Mesendoderm (in vitro differentiated cells): ENCODE measurements at regions not wholly inside any gene's neighbourhood (a gene's known extent, or its start where the extent isn't known, plus 50 kb on each side); places are given as distances from the start of the nearest gene placed in this dataset.

ENCODE experiments used
- DNase-seq: peaks from one replicate; pipeline ENCODE4 v3.0.0; 2013
- H2AK5ac ChIP-seq: 2 replicates; pipeline ENCODE4 v1.6.1; 2013; ENCODE audit warnings: low read length, inconsistent platforms
- H2BK120ac ChIP-seq: 2 replicates; pipeline ENCODE4 v1.6.1; 2013; ENCODE audit warnings: low read depth, mild to moderate bottlenecking, low read length, moderate library complexity, mixed read lengths
- H2BK15ac ChIP-seq: replicated peaks from 2 replicates; pipeline ENCODE4 v1.6.1; 2013; ENCODE audit warnings: low read depth, mild to moderate bottlenecking, moderate library complexity
- H2BK5ac ChIP-seq: 2 replicates; pipeline ENCODE4 v1.6.1; 2013; ENCODE audit warnings: low read length, inconsistent platforms
- H3K18ac ChIP-seq: 2 replicates; pipeline ENCODE4 v1.6.1; 2013; ENCODE audit warnings: mild to moderate bottlenecking, low read length, mixed read lengths
- H3K23ac ChIP-seq: one replicate; pipeline ENCODE4 v1.6.1; 2013; ENCODE audit warnings: low read length
- H3K27ac ChIP-seq: 2 replicates; pipeline ENCODE4 v1.5.1; 2013; ENCODE audit warnings: low read depth, mild to moderate bottlenecking, inconsistent platforms, low read length, moderate library complexity
- H3K27me3 ChIP-seq: 2 replicates; pipeline ENCODE4 v1.6.1; 2013; ENCODE audit warnings: low read length, control low read depth, mild to moderate bottlenecking, inconsistent platforms; ENCODE audit not compliant: insufficient read depth, poor library complexity
- H3K36me3 ChIP-seq: 2 replicates; pipeline ENCODE4 v1.6.1; 2013; ENCODE audit warnings: low read length, inconsistent platforms; ENCODE audit not compliant: control insufficient read depth, insufficient read depth
- H3K4ac ChIP-seq: one replicate; pipeline ENCODE4 v1.6.1; 2013; ENCODE audit warnings: low read depth, mild to moderate bottlenecking, low read length, moderate library complexity
- H3K4me1 ChIP-seq: 2 replicates; pipeline ENCODE4 v1.6.1; 2013; ENCODE audit warnings: low read depth, low read length, inconsistent platforms; ENCODE audit not compliant: control insufficient read depth
- H3K4me2 ChIP-seq: 2 replicates; pipeline ENCODE4 v1.6.1; 2013; ENCODE audit warnings: low read length
- H3K4me3 ChIP-seq: 2 replicates; pipeline ENCODE4 v1.5.1; 2013; ENCODE audit warnings: mild to moderate bottlenecking, low read length
- H3K56ac ChIP-seq: one replicate; pipeline ENCODE4 v1.6.1; 2013; ENCODE audit warnings: low read length
- H3K79me1 ChIP-seq: 2 replicates; pipeline ENCODE4 v1.6.1; 2013; ENCODE audit warnings: low read length, inconsistent platforms
- H3K79me2 ChIP-seq: 2 replicates; pipeline ENCODE4 v1.6.1; 2013; ENCODE audit warnings: mild to moderate bottlenecking, low read length; ENCODE audit not compliant: control insufficient read depth, insufficient read depth
- H3K9ac ChIP-seq: 2 replicates; pipeline ENCODE4 v1.6.1; 2013; ENCODE audit warnings: low read length, inconsistent platforms
- H4K5ac ChIP-seq: one replicate; pipeline ENCODE4 v1.6.1; 2013; ENCODE audit warnings: low read length
- H4K8ac ChIP-seq: one replicate; pipeline ENCODE4 v1.6.1; 2013; ENCODE audit warnings: low read depth, mild to moderate bottlenecking, control low read depth, low read length, moderate library complexity
- WGBS: extraction: QIAGEN DNeasy Blood & Tissue Kit; methylation state at CpG from one replicate; pipeline ENCODE4 v1.1.7; 2013; ENCODE audit warnings: low lambda C conversion rate, missing lambda C conversion rate; ENCODE audit not compliant: insufficient coverage; ENCODE audit errors: extremely low coverage; 5-methylcytosine and 5-hydroxymethylcytosine counted together

- H4K5ac ChIP-seq = no peak overlapping the region
- H3K4ac ChIP-seq = no peak overlapping the region
- H3K36me3 ChIP-seq = no peaks in the 10 kb centered on the region
- no peak overlapping the region for H3K4me3 ChIP-seq
- no peak overlapping the region for H2BK120ac ChIP-seq
- H3K27ac ChIP-seq = no peak overlapping the region
- H2BK15ac ChIP-seq = no peak overlapping the region
- H3K79me2 ChIP-seq = no peaks in the 10 kb centered on the region
- H3K56ac ChIP-seq = no peak overlapping the region
- no peak overlapping the region for H3K4me2 ChIP-seq
- H2BK5ac ChIP-seq = no peak overlapping the region
- no peak overlapping the region for H4K8ac ChIP-seq
- H3K18ac ChIP-seq = no peak overlapping the region
- no peak overlapping the region for H3K23ac ChIP-seq
- H2AK5ac ChIP-seq = no peak overlapping the region
- peak; percentile 6 for DNase-seq
- H3K9ac ChIP-seq = no peak overlapping the region
- no peaks in the 10 kb centered on the region for H3K4me1 ChIP-seq
- H3K79me1 ChIP-seq = no peaks in the 10 kb centered on the region
- no peaks in the 10 kb centered on the region for H3K27me3 ChIP-seq
- no CpG with 5 or more reads among the region's 6 CpGs for WGBS
Measured at GRCh38 chr21:36584980-36585940, 105.3 kb upstream of the CLDN14 start.

- Histone ChIP-seq H3K4me1 (no peaks in the 10 kb centered on the region), H3K27me3 (no peaks in the 10 kb centered on the region), H3K23ac (no peak overlapping the region), H3K56ac (no peak overlapping the region), H3K27ac (no peak overlapping the region), H3K4ac (no peak overlapping the region), H4K8ac (no peak overlapping the region), H2BK5ac (no peak overlapping the region), H3K79me1 (no peaks in the 10 kb centered on the region), H3K18ac (no peak overlapping the region), H3K4me3 (no peak overlapping the region), H2BK120ac (no peak overlapping the region), H3K36me3 (no peaks in the 10 kb centered on the region), H3K79me2 (no peaks in the 10 kb centered on the region), H2BK15ac (no peak overlapping the region), H3K9ac (no peak overlapping the region), H2AK5ac (no peak overlapping the region), H3K4me2 (no peak overlapping the region), H4K5ac (no peak overlapping the region)
- WGBS = no CpG with 5 or more reads among the region's 8 CpGs
- no peak for DNase-seq
Measured at GRCh38 chr21:36587388-36587787, 107.5 kb upstream of the CLDN14 start.

- Histone ChIP-seq H4K5ac (no peak overlapping the region), H3K4ac (no peak overlapping the region), H3K4me3 (no peak overlapping the region), H3K27ac (no peak overlapping the region), H3K79me1 (no peaks in the 10 kb centered on the region), H3K56ac (no peak overlapping the region), H3K27me3 (no peaks in the 10 kb centered on the region), H4K8ac (no peak overlapping the region), H2BK15ac (no peak overlapping the region), H3K79me2 (no peaks in the 10 kb centered on the region), H3K4me2 (no peak overlapping the region), H2BK120ac (no peak overlapping the region), H3K4me1 (no peaks in the 10 kb centered on the region), H3K23ac (no peak overlapping the region), H2BK5ac (no peak overlapping the region), H3K9ac (no peak overlapping the region), H3K36me3 (no peaks in the 10 kb centered on the region), H3K18ac (no peak overlapping the region), H2AK5ac (no peak overlapping the region)
- DNase-seq = peak; percentile 42
- no CpG with 5 or more reads among the region's 10 CpGs for WGBS
Measured at GRCh38 chr21:36589352-36589971, 109.5 kb upstream of the SIM2 start.

- no peak overlapping the region for H3K4ac ChIP-seq
- no peak overlapping the region for H2AK5ac ChIP-seq
- H3K36me3 ChIP-seq = no peaks in the 10 kb centered on the region
- no peak overlapping the region for H3K4me2 ChIP-seq
- no peak overlapping the region for H3K9ac ChIP-seq
- no peak overlapping the region for H4K5ac ChIP-seq
- no peak overlapping the region for H2BK5ac ChIP-seq
- no peak overlapping the region for H3K23ac ChIP-seq
- no CpG with 5 or more reads among the region's 16 CpGs for WGBS
- H4K8ac ChIP-seq = no peak overlapping the region
- no peaks in the 10 kb centered on the region for H3K79me1 ChIP-seq
- no peak overlapping the region for H3K56ac ChIP-seq
- H3K4me3 ChIP-seq = no peak overlapping the region
- H2BK120ac ChIP-seq = no peak overlapping the region
- no peak overlapping the region for H3K18ac ChIP-seq
- no peaks in the 10 kb centered on the region for H3K27me3 ChIP-seq
- H3K4me1 ChIP-seq = no peaks in the 10 kb centered on the region
- H3K27ac ChIP-seq = no peak overlapping the region
- DNase-seq = no peak
- no peak overlapping the region for H2BK15ac ChIP-seq
- H3K79me2 ChIP-seq = no peaks in the 10 kb centered on the region
Measured at GRCh38 chr21:36591326-36591970, 107.5 kb upstream of the SIM2 start.

- Histone ChIP-seq H3K4me2 (no peak overlapping the region), H3K27ac (no peak overlapping the region), H3K79me2 (no peaks in the 10 kb centered on the region), H3K18ac (no peak overlapping the region), H2BK5ac (no peak overlapping the region), H2BK15ac (no peak overlapping the region), H3K27me3 (no peaks in the 10 kb centered on the region), H3K56ac (no peak overlapping the region), H4K8ac (no peak overlapping the region), H3K23ac (no peak overlapping the region), H3K36me3 (no peaks in the 10 kb centered on the region), H3K9ac (no peak overlapping the region), H2AK5ac (no peak overlapping the region), H2BK120ac (no peak overlapping the region), H3K79me1 (no peaks in the 10 kb centered on the region), H3K4me3 (no peak overlapping the region), H3K4ac (no peak overlapping the region), H3K4me1 (no peaks in the 10 kb centered on the region), H4K5ac (no peak overlapping the region)
- no peak for DNase-seq
- no CpG with 5 or more reads among the region's 2 CpGs for WGBS
Measured at GRCh38 chr21:36596174-36596573, 102.7 kb upstream of the SIM2 start.
